Adipocyte (in vitro differentiated cells): ENCODE measurements at regions not wholly inside any gene's neighbourhood (a gene's known extent, or its start where the extent isn't known, plus 50 kb on each side); places are given as distances from the start of the nearest gene placed in this dataset.

Experiments used
- DNase-seq: peaks from one replicate; pipeline ENCODE4 v3.0.0-alpha.2; 2015; ENCODE audit warnings: low read depth
- H3K27me3 ChIP-seq: replicated peaks from 2 replicates; pipeline ENCODE4 v1.7.0; 2013; ENCODE audit warnings: mild to moderate bottlenecking, low read length, moderate library complexity; ENCODE audit not compliant: control insufficient read depth, insufficient read depth
- H3K36me3 ChIP-seq: 2 replicates; pipeline ENCODE4 v1.7.0; 2013; ENCODE audit warnings: low read length, mild to moderate bottlenecking, moderate library complexity; ENCODE audit not compliant: control insufficient read depth, insufficient read depth, severe bottlenecking
- H3K4me1 ChIP-seq: 2 replicates; pipeline ENCODE4 v1.7.0; 2013; ENCODE audit warnings: mild to moderate bottlenecking, low read length, moderate library complexity; ENCODE audit not compliant: control insufficient read depth, insufficient read depth
- H3K4me3 ChIP-seq: 2 replicates; pipeline ENCODE4 v1.7.0; 2013; ENCODE audit warnings: mild to moderate bottlenecking, low read length, moderate library complexity
- H3K9ac ChIP-seq: 2 replicates; pipeline ENCODE4 v1.7.0; 2013; ENCODE audit warnings: mild to moderate bottlenecking, low read length, moderate library complexity
- H3K9me3 ChIP-seq: 2 replicates; pipeline ENCODE4 v1.7.0; 2013; ENCODE audit warnings: mild to moderate bottlenecking, low read length, moderate library complexity; ENCODE audit not compliant: control insufficient read depth

GRCh38 chr6:19463925-19464324 lies 373.2 kb upstream of the ID4 start:
- no peaks in the 10 kb centered on the region for H3K9me3 ChIP-seq
- no peak overlapping the region for H3K9ac ChIP-seq
- no peak for DNase-seq
- H3K4me3 ChIP-seq = no peak overlapping the region
- H3K4me1 ChIP-seq = peaks cover 8% of the 10 kb centered on the region
- H3K36me3 ChIP-seq = no peaks in the 10 kb centered on the region
- H3K27me3 ChIP-seq = peaks cover 8% of the 10 kb centered on the region

- no peak overlapping the region for H3K9ac ChIP-seq
Measured at GRCh38 chr6:19465256-19465655, 371.9 kb upstream of the ID4 start.

GRCh38 chr6:19465760-19466159 lies 371.4 kb upstream of the ID4 start:
- peak; percentile 84 for DNase-seq
- H3K4me1 ChIP-seq = peaks cover 8% of the 10 kb centered on the region
- no peaks in the 10 kb centered on the region for H3K9me3 ChIP-seq
- H3K4me3 ChIP-seq = no peak overlapping the region
- H3K9ac ChIP-seq = no peak overlapping the region
- peaks cover 4% of the 10 kb centered on the region for H3K27me3 ChIP-seq
- H3K36me3 ChIP-seq = no peaks in the 10 kb centered on the region

More at GRCh38 chr6:19465256-19465655, 371.9 kb upstream of the ID4 start:
- peaks cover 8% of the 10 kb centered on the region for H3K4me1 ChIP-seq
- no peak for DNase-seq
- no peak overlapping the region for H3K4me3 ChIP-seq
- H3K36me3 ChIP-seq = no peaks in the 10 kb centered on the region
- no peaks in the 10 kb centered on the region for H3K9me3 ChIP-seq
- peaks cover 8% of the 10 kb centered on the region for H3K27me3 ChIP-seq

- peaks cover 3% of the 10 kb centered on the region for H3K4me1 ChIP-seq
- no peaks in the 10 kb centered on the region for H3K36me3 ChIP-seq
- H3K9me3 ChIP-seq = no peaks in the 10 kb centered on the region
- DNase-seq = no peak
- no peak overlapping the region for H3K9ac ChIP-seq
- peaks cover 4% of the 10 kb centered on the region for H3K27me3 ChIP-seq
- no peak overlapping the region for H3K4me3 ChIP-seq
Measured at GRCh38 chr6:19470333-19470732, 366.8 kb upstream of the ID4 start.

GRCh38 chr6:19472153-19472552 lies 365.0 kb upstream of the ID4 start:
- no peak overlapping the region for H3K4me3 ChIP-seq
- peaks cover 4% of the 10 kb centered on the region for H3K27me3 ChIP-seq
- H3K9ac ChIP-seq = no peak overlapping the region
- DNase-seq = peak; percentile 91
- H3K36me3 ChIP-seq = no peaks in the 10 kb centered on the region
- peaks cover 4% of the 10 kb centered on the region for H3K9me3 ChIP-seq
- no peaks in the 10 kb centered on the region for H3K4me1 ChIP-seq

- no peak for DNase-seq
- H3K4me3 ChIP-seq = no peak overlapping the region
Measured at GRCh38 chr6:19472850-19473249, 364.3 kb upstream of the ID4 start.

GRCh38 chr6:19477563-19477962 lies 359.6 kb upstream of the ID4 start:
- Histone ChIP-seq H3K4me3 (no peak overlapping the region), H3K9ac (no peak overlapping the region), H3K36me3 (no peaks in the 10 kb centered on the region), H3K27me3 (peaks cover 4% of the 10 kb centered on the region), H3K4me1 (peaks cover 5% of the 10 kb centered on the region), H3K9me3 (peaks cover 4% of the 10 kb centered on the region)
- DNase-seq = no peak

More at GRCh38 chr6:19472850-19473249, 364.3 kb upstream of the ID4 start:
- Histone ChIP-seq H3K9ac (no peak overlapping the region), H3K9me3 (peaks cover 4% of the 10 kb centered on the region), H3K36me3 (no peaks in the 10 kb centered on the region), H3K27me3 (peaks cover 4% of the 10 kb centered on the region), H3K4me1 (no peaks in the 10 kb centered on the region)

- no peak overlapping the region for H3K4me3 ChIP-seq
- H3K4me1 ChIP-seq = peaks cover 5% of the 10 kb centered on the region
- H3K27me3 ChIP-seq = peaks cover 4% of the 10 kb centered on the region
- DNase-seq = no peak
- H3K9me3 ChIP-seq = peaks cover 4% of the 10 kb centered on the region
- no peak overlapping the region for H3K9ac ChIP-seq
- no peaks in the 10 kb centered on the region for H3K36me3 ChIP-seq
Measured at GRCh38 chr6:19478273-19478672, 358.9 kb upstream of the ID4 start.

- Histone ChIP-seq H3K36me3 (no peaks in the 10 kb centered on the region), H3K9me3 (peaks cover 4% of the 10 kb centered on the region), H3K4me3 (no peak overlapping the region), H3K27me3 (peaks cover 4% of the 10 kb centered on the region), H3K4me1 (peaks cover 5% of the 10 kb centered on the region), H3K9ac (no peak overlapping the region)
- DNase-seq = peak; percentile 20
Measured at GRCh38 chr6:19478992-19479391, 358.2 kb upstream of the ID4 start.

GRCh38 chr6:19479551-19479950 lies 357.6 kb upstream of the ID4 start:
- no peak overlapping the region for H3K9ac ChIP-seq
- peaks cover 4% of the 10 kb centered on the region for H3K27me3 ChIP-seq
- DNase-seq = no peak

GRCh38 chr6:19492636-19493405 lies 344.3 kb upstream of the ID4 start:
- peak; percentile 13 for DNase-seq
- Histone ChIP-seq H3K9me3 (no peaks in the 10 kb centered on the region), H3K4me1 (no peaks in the 10 kb centered on the region), H3K36me3 (no peaks in the 10 kb centered on the region), H3K9ac (no peak overlapping the region), H3K27me3 (no peaks in the 10 kb centered on the region), H3K4me3 (no peak overlapping the region)

More at GRCh38 chr6:19479551-19479950, 357.6 kb upstream of the ID4 start:
- H3K4me1 ChIP-seq = peaks cover 5% of the 10 kb centered on the region
- H3K36me3 ChIP-seq = no peaks in the 10 kb centered on the region
- H3K9me3 ChIP-seq = peaks cover 4% of the 10 kb centered on the region
- no peak overlapping the region for H3K4me3 ChIP-seq
